H9 (cell line): ENCODE measurements at regions not wholly inside any gene's neighbourhood (a gene's known extent, or its start where the extent isn't known, plus 50 kb on each side); places are given as distances from the start of the nearest gene placed in this dataset.

Source experiments
- DNase-seq: peaks from one replicate; pipeline ENCODE4 v3.0.0-alpha.2; 2017
- H2AFZ ChIP-seq: one replicate; pipeline ENCODE4 v1.6.1; 2013; ENCODE audit warnings: mild to moderate bottlenecking, low read length, control low read depth, moderate library complexity
- H2AK5ac ChIP-seq: 2 replicates; pipeline ENCODE4 v1.6.1; 2013; ENCODE audit warnings: low read length, control low read depth, mixed read lengths; ENCODE audit not compliant: insufficient read length
- H2BK120ac ChIP-seq: one replicate; pipeline ENCODE4 v1.6.1; 2013; ENCODE audit warnings: low read depth, mild to moderate bottlenecking, low read length, control low read depth, inconsistent platforms; ENCODE audit not compliant: poor library complexity, severe bottlenecking
- H2BK12ac ChIP-seq: 2 replicates; pipeline ENCODE4 v1.6.1; 2013; ENCODE audit warnings: low read length, control low read depth, mixed read lengths, low read depth; ENCODE audit not compliant: insufficient read length
- H2BK15ac ChIP-seq: 2 replicates; pipeline ENCODE4 v1.6.1; 2013; ENCODE audit warnings: low read depth, low read length, control low read depth
- H2BK20ac ChIP-seq: one replicate; pipeline ENCODE4 v1.6.1; 2013; ENCODE audit warnings: low read depth, mild to moderate bottlenecking, low read length, control low read depth, inconsistent platforms; ENCODE audit not compliant: poor library complexity, severe bottlenecking
- H2BK5ac ChIP-seq: 2 replicates; pipeline ENCODE4 v1.6.1; 2013; ENCODE audit warnings: low read length, control low read depth, mixed read lengths; ENCODE audit not compliant: insufficient read length
- H3K14ac ChIP-seq: 2 replicates; pipeline ENCODE4 v1.6.1; 2013; ENCODE audit warnings: low read length, control low read depth; ENCODE audit not compliant: insufficient read depth
- H3K18ac ChIP-seq: 2 replicates; pipeline ENCODE4 v1.6.1; 2013; ENCODE audit warnings: low read depth, mild to moderate bottlenecking, mixed read lengths, low read length, control low read depth; ENCODE audit not compliant: insufficient read length
- H3K23ac ChIP-seq: 2 replicates; pipeline ENCODE4 v1.6.1; 2013; ENCODE audit warnings: low read length, control low read depth, mixed read lengths, low read depth; ENCODE audit not compliant: insufficient read length
- H3K23me2 ChIP-seq: 2 replicates; pipeline ENCODE4 v1.6.1; 2013; ENCODE audit warnings: low read depth, mild to moderate bottlenecking, mixed read lengths, low read length, control low read depth; ENCODE audit not compliant: insufficient read length, poor library complexity, severe bottlenecking
- H3K27ac ChIP-seq: 2 replicates; pipeline ENCODE4 v1.5.1; 2013; ENCODE audit warnings: low read length, control low read depth, mixed read lengths, low read depth; ENCODE audit not compliant: insufficient read length
- H3K27me3 ChIP-seq: 2 replicates; pipeline ENCODE4 v1.6.1; 2013; ENCODE audit warnings: low read length, control low read depth, inconsistent platforms; ENCODE audit not compliant: insufficient read depth
- H3K4ac ChIP-seq: 2 replicates; pipeline ENCODE4 v1.6.1; 2013; ENCODE audit warnings: low read depth, mild to moderate bottlenecking, control low read depth, inconsistent platforms, low read length, moderate library complexity
- H3K4me1 ChIP-seq: 2 replicates; pipeline ENCODE4 v1.6.1; 2013; ENCODE audit warnings: low read length, control low read depth, inconsistent platforms; ENCODE audit not compliant: insufficient read depth
- H3K4me2 ChIP-seq: 2 replicates; pipeline ENCODE4 v1.6.1; 2013; ENCODE audit warnings: low read length, control low read depth, mixed read lengths; ENCODE audit not compliant: insufficient read length, insufficient read depth
- H3K56ac ChIP-seq: 2 replicates; pipeline ENCODE4 v1.6.1; 2013; ENCODE audit warnings: low read depth, mild to moderate bottlenecking, mixed read lengths, low read length, control low read depth; ENCODE audit not compliant: insufficient read length
- H3K79me1 ChIP-seq: 2 replicates; pipeline ENCODE4 v1.6.1; 2013; ENCODE audit warnings: low read depth, mild to moderate bottlenecking, moderate library complexity, low read length, control low read depth, inconsistent platforms; ENCODE audit not compliant: insufficient read depth, poor library complexity, severe bottlenecking
- H3K79me2 ChIP-seq: 2 replicates; pipeline ENCODE4 v1.6.1; 2013; ENCODE audit warnings: low read length, control low read depth, inconsistent platforms; ENCODE audit not compliant: insufficient read depth
- H3K9ac ChIP-seq: 2 replicates; pipeline ENCODE4 v1.6.1; 2013; ENCODE audit warnings: low read length, control low read depth, mixed read lengths; ENCODE audit not compliant: insufficient read length; ENCODE audit errors: extremely low read depth
- H3K9me3 ChIP-seq: one replicate; pipeline ENCODE4 v1.6.1; 2013; ENCODE audit warnings: low read depth, low read length, inconsistent platforms; ENCODE audit not compliant: control insufficient read depth
- H3T11ph ChIP-seq: one replicate; pipeline ENCODE4 v1.6.1; 2013; ENCODE audit warnings: mild to moderate bottlenecking, low read length, control low read depth, inconsistent platforms
- H4K20me1 ChIP-seq: one replicate; pipeline ENCODE4 v1.6.1; 2013; ENCODE audit not compliant: control insufficient read depth, insufficient read length, insufficient read depth
- H4K5ac ChIP-seq: 2 replicates; pipeline ENCODE4 v1.6.1; 2013; ENCODE audit warnings: low read depth, mild to moderate bottlenecking, mixed read lengths, low read length, control low read depth; ENCODE audit not compliant: insufficient read length
- H4K8ac ChIP-seq: replicated peaks from 2 replicates; pipeline ENCODE4 v1.6.1; 2013; ENCODE audit warnings: low read length, control low read depth, mixed read lengths, low read depth; ENCODE audit not compliant: insufficient read length
- H4K91ac ChIP-seq: 2 replicates; pipeline ENCODE4 v1.6.1; 2013; ENCODE audit warnings: low read depth, mild to moderate bottlenecking, moderate library complexity, mixed read lengths, low read length, control low read depth; ENCODE audit not compliant: insufficient read length
- H3K27ac Mint-ChIP-seq, 3 experiments: 2 replicates in 2 of 3; 3 replicates in 1 of 3; pipeline ENCODE4 v1.8.0; 2020 to 2021; ENCODE audit warnings: mixed read lengths in 3 of 3, mild to moderate bottlenecking in 1 of 3, moderate library complexity in 1 of 3
- H3K27me3 Mint-ChIP-seq: 2 replicates; pipeline ENCODE4 v1.8.0; 2021; ENCODE audit warnings: low read depth, mild to moderate bottlenecking, moderate library complexity, mixed read lengths
- H3K36me3 Mint-ChIP-seq, 3 experiments: 2 replicates in 2 of 3; 3 replicates in 1 of 3; pipeline ENCODE4 v1.8.0; 2020 to 2021; ENCODE audit warnings: low read depth in 3 of 3, mixed read lengths in 3 of 3; ENCODE audit not compliant: insufficient read depth in 1 of 3
- H3K4me1 Mint-ChIP-seq, 2 experiments: 2 replicates each; pipeline ENCODE4 v1.8.0; 2020; ENCODE audit warnings: mixed read lengths in 2 of 2
- H3K4me3 Mint-ChIP-seq, 2 experiments: 2 replicates in 1 of 2; 3 replicates in 1 of 2; pipeline ENCODE4 v1.8.0; 2020 to 2021; ENCODE audit warnings: mild to moderate bottlenecking in 2 of 2, mixed read lengths in 2 of 2, moderate library complexity in 1 of 2
- H3K9me3 Mint-ChIP-seq, 2 experiments: 2 replicates in 1 of 2; 3 replicates in 1 of 2; pipeline ENCODE4 v1.8.0; 2020; ENCODE audit warnings: mild to moderate bottlenecking in 2 of 2, mixed read lengths in 2 of 2, moderate library complexity in 1 of 2
- TF ChIP-seq, protein P1 (sequence below): fragments of 200-600 bp; sonication (generic); conservative IDR thresholded peaks from 3 replicates; pipeline ENCODE4 v1.8.0; 2021; ENCODE audit warnings: antibody characterized with exemption, mild to moderate bottlenecking

DNA sequence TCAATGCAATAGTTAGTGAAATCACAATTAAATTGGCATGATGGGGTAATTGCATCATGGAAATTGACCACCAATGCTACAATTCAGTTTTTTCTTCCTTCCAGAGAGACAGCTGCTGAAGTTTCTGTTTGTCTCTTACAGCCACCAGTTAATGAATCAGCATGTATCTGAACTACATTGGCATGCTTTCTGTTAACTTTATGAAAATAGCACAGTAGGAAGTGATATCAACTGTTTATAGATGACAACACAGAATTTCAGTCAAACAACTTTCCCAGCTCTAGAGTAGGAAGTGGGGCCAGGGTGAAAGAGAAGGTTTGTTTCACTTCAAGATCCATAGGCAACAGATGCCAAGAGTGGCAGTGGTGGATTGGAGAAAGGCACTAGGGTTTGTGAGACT lies 339.6 kb upstream of the VWC2 start:
- no peaks in the 10 kb centered on the region for H3K36me3 Mint-ChIP-seq
- Histone ChIP-seq H3K27me3 (no peaks in the 10 kb centered on the region), H2BK20ac (no peak overlapping the region), H3K18ac (no peak overlapping the region), H2AK5ac (no peak overlapping the region), H4K91ac (no peak overlapping the region), H3K4ac (no peak overlapping the region), H4K20me1 (no peaks in the 10 kb centered on the region), H3K23me2 (no peaks in the 10 kb centered on the region), H3K4me2 (no peak overlapping the region), H3K27ac (no peak overlapping the region), H3K4me1 (no peaks in the 10 kb centered on the region), H3K9me3 (no peaks in the 10 kb centered on the region), H4K5ac (no peak overlapping the region), H3K23ac (no peak overlapping the region), H2BK15ac (no peak overlapping the region), H3K79me1 (no peaks in the 10 kb centered on the region), H3K79me2 (no peaks in the 10 kb centered on the region), H2BK5ac (no peak overlapping the region), H3K9ac (no peak overlapping the region), H3K56ac (no peak overlapping the region), H3T11ph (no peak overlapping the region), H3K14ac (no peak overlapping the region), H4K8ac (no peak overlapping the region), H2BK12ac (no peak overlapping the region), H2AFZ (no peak overlapping the region), H2BK120ac (no peak overlapping the region)
- H3K4me3 Mint-ChIP-seq = no peak overlapping the region
- no peak for DNase-seq
- peaks cover 0 to 10% of the 10 kb centered on the region in 2 experiments; a peak in 3 of 4 replicates for H3K4me1 Mint-ChIP-seq
- no peaks in the 10 kb centered on the region; a peak in 1 of 5 replicates for H3K9me3 Mint-ChIP-seq
- H3K27ac Mint-ChIP-seq = no peak overlapping the region
- TF ChIP-seq, protein P1, sequence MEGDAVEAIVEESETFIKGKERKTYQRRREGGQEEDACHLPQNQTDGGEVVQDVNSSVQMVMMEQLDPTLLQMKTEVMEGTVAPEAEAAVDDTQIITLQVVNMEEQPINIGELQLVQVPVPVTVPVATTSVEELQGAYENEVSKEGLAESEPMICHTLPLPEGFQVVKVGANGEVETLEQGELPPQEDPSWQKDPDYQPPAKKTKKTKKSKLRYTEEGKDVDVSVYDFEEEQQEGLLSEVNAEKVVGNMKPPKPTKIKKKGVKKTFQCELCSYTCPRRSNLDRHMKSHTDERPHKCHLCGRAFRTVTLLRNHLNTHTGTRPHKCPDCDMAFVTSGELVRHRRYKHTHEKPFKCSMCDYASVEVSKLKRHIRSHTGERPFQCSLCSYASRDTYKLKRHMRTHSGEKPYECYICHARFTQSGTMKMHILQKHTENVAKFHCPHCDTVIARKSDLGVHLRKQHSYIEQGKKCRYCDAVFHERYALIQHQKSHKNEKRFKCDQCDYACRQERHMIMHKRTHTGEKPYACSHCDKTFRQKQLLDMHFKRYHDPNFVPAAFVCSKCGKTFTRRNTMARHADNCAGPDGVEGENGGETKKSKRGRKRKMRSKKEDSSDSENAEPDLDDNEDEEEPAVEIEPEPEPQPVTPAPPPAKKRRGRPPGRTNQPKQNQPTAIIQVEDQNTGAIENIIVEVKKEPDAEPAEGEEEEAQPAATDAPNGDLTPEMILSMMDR = no peak
- H3K27me3 Mint-ChIP-seq = no peaks in the 10 kb centered on the region
